Spleen (tissue), 7 donors: ENCODE measurements at regions not wholly inside any gene's neighbourhood (a gene's known extent, or its start where the extent isn't known, plus 50 kb on each side); places are given as distances from the start of the nearest gene placed in this dataset.

Experiments
- CTCF ChIP-seq, 11 experiments: fragments of 200-600 bp in 7 of 11; fragments of 450-650 bp in 4 of 11; sonication (generic) in 4 of 11; IDR thresholded peaks in 8 of 11; conservative IDR thresholded peaks in 3 of 11; 1 replicate in 7 of 11; 2 replicates in 4 of 11; pipeline versions ENCODE4 v1.4.0 to v1.8.0; 2016 to 2021; ENCODE audit warnings: antibody characterized with exemption in 11 of 11, inconsistent platforms in 4 of 11, mild to moderate bottlenecking in 1 of 11
- POLR2A ChIP-seq, 3 donors: fragments of 450-650 bp; IDR thresholded peaks; one replicate each; pipeline ENCODE4 v1.5.1; 2017; ENCODE audit warnings: antibody characterized with exemption in 3 of 3, mild to moderate bottlenecking in 1 of 3
- POLR2AphosphoS5 ChIP-seq, 3 donors: sonication (generic); formaldehyde crosslinking; IDR thresholded peaks; one replicate each; pipeline ENCODE4 v1.5.1; 2017; ENCODE audit warnings: antibody characterized with exemption in 3 of 3
- donor health status: DM: no; HTN: no; CAD: no; lungs with moderate emphysema.
- donor health status: DM: no; HTN: no; CAD: no.
- donor health status: DM: no; HTN: no; CAD: no.

GRCh38 chr10:128522551-128523308 is 396.5 kb upstream of the MKI67 start:
- TF ChIP-seq CTCF (IDR thresholded peaks at IDR 0.05 in 8 of 11, conservative IDR thresholded peaks at IDR 0.05 in 3 of 11) (no peak), POLR2AphosphoS5 (IDR thresholded peaks at IDR 0.05) (no peak), POLR2A (IDR thresholded peaks at IDR 0.05) (no peak)
